ENCODE measurements at regions not wholly inside any gene's neighbourhood (a gene's known extent, or its start where the extent isn't known, plus 50 kb on each side); places are given as distances from the start of the nearest gene placed in this dataset.

DNA sequence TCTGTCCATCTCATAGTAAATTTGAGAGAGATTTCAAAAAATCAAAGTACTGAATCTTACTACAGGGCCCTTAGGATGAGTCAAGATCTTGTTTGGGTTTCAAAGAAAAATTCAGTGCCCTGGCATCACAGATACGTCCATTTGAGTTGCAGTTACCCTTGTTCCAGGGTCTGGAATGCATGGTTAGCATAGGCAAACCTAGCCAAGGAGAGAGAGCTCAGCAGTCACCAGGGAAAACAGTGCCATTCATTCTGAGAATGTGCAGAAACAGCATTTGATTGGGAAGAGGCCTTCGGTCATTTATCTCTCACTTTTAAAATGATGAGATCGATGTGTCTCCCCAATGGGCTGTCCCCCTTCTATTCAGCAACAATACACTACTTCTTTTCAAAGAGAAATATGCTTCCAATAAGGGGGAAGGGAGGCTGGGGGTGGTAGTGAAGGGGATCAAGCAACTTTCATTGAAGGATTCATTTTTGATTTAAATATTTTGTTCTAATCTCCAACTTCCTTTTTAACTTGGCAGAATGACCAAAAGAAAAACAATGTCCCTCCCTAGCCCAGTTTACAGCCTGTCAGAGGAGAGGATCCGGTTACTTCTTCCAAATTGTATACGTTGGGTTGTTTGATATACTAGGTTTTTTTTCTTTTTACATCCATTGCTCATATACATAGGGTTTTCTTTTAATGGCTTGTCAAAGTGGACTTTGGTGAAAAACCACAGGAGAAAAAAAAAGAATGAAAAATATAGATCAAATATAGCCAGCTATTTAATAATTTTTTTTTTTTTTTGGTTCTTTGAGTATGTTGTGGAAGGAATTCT, 491.1 kb downstream of the CCDC171 start:
- DNase-seq (ENCODE audit: extremely low read depth, low read depth), result no peak
- TF ChIP-seq, protein P1, sequence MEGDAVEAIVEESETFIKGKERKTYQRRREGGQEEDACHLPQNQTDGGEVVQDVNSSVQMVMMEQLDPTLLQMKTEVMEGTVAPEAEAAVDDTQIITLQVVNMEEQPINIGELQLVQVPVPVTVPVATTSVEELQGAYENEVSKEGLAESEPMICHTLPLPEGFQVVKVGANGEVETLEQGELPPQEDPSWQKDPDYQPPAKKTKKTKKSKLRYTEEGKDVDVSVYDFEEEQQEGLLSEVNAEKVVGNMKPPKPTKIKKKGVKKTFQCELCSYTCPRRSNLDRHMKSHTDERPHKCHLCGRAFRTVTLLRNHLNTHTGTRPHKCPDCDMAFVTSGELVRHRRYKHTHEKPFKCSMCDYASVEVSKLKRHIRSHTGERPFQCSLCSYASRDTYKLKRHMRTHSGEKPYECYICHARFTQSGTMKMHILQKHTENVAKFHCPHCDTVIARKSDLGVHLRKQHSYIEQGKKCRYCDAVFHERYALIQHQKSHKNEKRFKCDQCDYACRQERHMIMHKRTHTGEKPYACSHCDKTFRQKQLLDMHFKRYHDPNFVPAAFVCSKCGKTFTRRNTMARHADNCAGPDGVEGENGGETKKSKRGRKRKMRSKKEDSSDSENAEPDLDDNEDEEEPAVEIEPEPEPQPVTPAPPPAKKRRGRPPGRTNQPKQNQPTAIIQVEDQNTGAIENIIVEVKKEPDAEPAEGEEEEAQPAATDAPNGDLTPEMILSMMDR (IDR thresholded peaks at IDR 0.05; ENCODE audit: low read depth, low read length), result no peak

DNA sequence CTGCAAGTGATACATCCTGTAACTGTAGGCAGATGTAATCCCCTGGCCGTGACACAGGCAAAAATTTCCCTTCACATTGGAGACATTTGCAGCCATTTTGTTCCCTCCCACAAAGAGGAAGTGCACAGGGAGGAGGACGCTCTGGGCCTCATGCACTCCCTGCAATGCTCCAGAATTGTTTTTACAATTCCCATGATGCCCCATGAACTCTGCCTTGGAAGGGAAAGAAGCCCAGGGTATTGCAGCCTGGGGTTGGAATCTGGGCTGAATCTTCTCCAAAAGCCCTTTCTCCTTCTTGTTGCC, 491.7 kb downstream of the CCDC171 start:
- no peak for DNase-seq (ENCODE audit: extremely low read depth, low read depth)
- TF ChIP-seq, protein P1 (IDR thresholded peaks at IDR 0.05; ENCODE audit: low read depth, low read length), result no peak

DNA sequence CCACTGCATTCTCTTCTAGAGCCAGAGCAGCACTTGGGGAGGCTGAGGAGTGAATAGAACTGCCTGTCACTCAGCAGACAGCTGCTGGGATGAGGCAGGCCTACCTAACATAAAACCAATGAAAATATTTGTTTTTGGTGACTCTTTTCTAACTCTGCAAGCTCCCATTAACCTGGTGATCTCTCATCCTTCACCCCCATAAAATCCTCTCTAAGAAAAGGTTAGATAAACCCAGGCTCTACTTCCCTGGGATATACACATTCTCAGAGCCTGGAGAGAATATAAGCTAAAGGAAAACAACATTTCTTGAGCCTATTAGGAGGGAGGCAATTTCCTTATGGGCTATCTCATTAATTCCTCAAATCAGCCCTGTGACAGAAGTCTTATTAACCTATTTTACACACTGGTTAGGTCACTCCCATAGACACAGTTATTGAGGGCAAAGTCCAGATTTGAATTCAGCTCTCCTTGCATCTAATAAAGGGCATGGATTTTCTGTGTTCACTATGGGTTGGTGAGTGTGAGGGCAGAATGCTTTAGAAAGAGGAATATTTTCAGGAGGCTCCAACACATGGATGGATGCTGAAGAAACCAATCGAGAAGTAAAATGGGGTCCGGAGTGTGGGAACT, 492.9 kb downstream of the CCDC171 start:
- TF ChIP-seq, protein P1 (IDR thresholded peaks at IDR 0.05; ENCODE audit: low read depth, low read length), result no peak
- no peak for DNase-seq (ENCODE audit: extremely low read depth, low read depth)

DNA sequence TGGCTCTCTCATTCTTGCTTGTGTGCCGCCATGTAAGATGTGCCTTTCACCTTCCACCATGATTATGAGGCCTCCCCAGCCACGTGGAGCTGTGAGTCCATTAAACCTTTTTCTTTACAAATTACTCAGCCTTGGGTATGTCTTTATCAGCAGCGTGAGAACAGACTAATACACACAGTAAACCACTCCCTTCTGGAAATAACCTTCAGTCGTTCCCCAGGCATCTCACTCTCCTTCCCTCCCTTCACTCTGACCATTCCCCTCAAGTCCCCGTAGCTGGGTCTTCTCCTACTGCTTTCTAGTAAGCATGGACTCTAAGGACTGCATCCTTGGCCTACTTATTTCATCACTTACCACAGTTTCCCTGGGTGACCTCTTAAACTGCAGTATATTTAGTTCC, 493.9 kb downstream of the CCDC171 start:
- DNase-seq (ENCODE audit: extremely low read depth, low read depth), result no peak
- TF ChIP-seq, protein P1 (IDR thresholded peaks at IDR 0.05; ENCODE audit: low read depth, low read length), result no peak

DNA sequence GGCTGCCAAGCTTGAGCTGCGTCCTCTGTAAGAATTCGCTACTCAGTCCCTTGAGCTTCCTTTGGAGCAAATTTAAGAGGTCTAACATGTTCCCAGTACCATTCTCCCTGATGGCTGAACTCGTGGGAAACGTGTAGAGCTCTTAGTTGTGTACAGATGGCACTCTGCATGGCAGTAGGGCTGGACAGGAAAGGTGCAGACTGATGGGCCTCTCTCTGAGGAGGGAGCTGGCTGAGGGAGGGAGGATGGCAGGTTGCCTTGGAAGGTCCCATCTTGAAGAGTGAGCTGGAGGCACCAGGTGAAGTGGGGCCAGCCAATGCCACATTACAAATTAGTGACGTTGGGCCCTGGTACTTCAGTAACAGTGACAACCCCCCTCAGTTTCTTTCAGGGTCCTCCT, 495.3 kb downstream of the CCDC171 start:
- TF ChIP-seq, protein P1 (IDR thresholded peaks at IDR 0.05; ENCODE audit: low read depth, low read length), result no peak
- no peak for DNase-seq (ENCODE audit: extremely low read depth, low read depth)

DNA sequence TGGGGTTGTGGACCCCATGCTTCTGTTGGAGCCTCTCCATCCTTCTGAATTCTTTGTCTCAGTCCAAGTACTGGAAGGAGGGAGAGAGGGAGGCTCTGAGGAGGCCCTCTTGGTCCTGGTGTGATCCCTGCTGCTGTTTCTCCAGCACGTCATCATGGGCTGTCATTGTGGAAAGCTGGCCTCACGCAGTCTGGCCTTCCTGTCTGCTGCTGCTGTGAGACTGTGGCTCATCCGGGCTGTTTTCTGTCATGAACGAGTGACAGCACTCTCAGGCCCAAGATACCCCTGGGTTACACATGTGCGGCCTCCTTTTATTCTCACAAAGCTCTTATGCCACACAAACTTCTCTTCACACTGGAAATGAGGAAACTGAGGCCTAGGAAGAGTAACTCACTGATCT, 499.3 kb downstream of the CCDC171 start:
- no peak for DNase-seq (ENCODE audit: extremely low read depth, low read depth)
- TF ChIP-seq, protein P1 (IDR thresholded peaks at IDR 0.05; ENCODE audit: low read depth, low read length), result no peak

DNA sequence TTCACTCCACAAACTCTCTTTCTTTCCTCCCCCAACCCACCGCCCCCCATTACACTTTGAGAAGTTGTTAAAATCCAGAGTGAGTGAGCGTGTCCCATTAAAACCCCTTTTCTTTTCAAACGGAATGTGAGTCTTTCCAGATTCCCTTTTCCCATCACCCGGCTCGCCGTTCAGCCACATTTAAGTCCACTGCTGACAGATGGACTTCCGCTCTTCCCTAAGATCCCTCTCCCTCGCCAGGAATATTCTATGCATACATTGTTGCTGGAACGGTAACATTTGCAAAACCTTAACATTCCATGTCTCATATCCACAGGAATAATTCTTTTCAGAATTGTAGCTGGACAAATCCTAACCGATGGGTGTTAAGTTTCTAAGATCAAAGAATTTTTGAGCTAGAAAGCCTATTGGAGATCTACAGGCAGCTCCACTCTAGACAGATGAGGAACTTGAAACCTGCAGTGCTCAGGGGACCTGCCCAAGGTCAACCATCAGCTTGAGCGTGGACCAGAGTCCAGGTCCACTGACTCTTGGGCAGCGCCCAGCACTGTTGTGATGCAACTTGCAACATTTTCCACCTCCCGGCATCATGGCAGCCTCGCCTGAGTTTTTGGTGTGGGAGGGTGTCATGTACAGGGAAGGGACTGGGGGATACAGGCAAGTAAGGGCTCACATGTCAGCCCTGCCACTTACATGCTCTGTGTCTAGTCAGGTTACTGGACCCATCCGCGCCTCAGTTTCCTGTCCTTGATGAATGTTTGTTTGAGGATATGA, 500.1 kb downstream of the CCDC171 start:
- TF ChIP-seq, protein P1 (IDR thresholded peaks at IDR 0.05; ENCODE audit: low read depth, low read length), result no peak
- DNase-seq (ENCODE audit: extremely low read depth, low read depth), result no peak
